Stimulated activated naive CD8-positive, alpha-beta T cell treated with anti-CD3 and anti-CD28 coated beads, Interleukin-15, amount 100 ng/mL, for 72 hours (primary cell): ENCODE measurements at regions not wholly inside any gene's neighbourhood (a gene's known extent, or its start where the extent isn't known, plus 50 kb on each side); places are given as distances from the start of the nearest gene placed in this dataset.

ENCODE experiments used
- ATAC-seq: fragments of 150-1000 bp; cut with Tn5 transposase; 2 replicates; pipeline ENCODE4 v1.10.0; 2021; ENCODE audit warnings: mild to moderate bottlenecking, moderate library complexity
- DNase-seq, 2 donors: peaks; one replicate each; pipeline ENCODE4 v3.0.0; 2021 to 2022
- H3K27ac Mint-ChIP-seq, 2 donors: one replicate each; pipeline ENCODE4 v1.8.0; 2022; ENCODE audit warnings: mild to moderate bottlenecking in 2 of 2, mixed read lengths in 2 of 2, moderate library complexity in 2 of 2
- H3K27me3 Mint-ChIP-seq: one replicate; pipeline ENCODE4 v1.8.0; 2022; ENCODE audit warnings: mixed read lengths
- H3K4me1 Mint-ChIP-seq: one replicate; pipeline ENCODE4 v1.8.0; 2022; ENCODE audit warnings: mild to moderate bottlenecking, mixed read lengths
- H3K4me3 Mint-ChIP-seq, 2 donors: one replicate each; pipeline ENCODE4 v1.8.0; 2022; ENCODE audit warnings: mild to moderate bottlenecking in 2 of 2, mixed read lengths in 2 of 2, moderate library complexity in 1 of 2
- H3K9me3 Mint-ChIP-seq, 2 donors: one replicate each; pipeline ENCODE4 v1.8.0; 2022; ENCODE audit warnings: mixed read lengths in 2 of 2

GRCh38 chr6:23964865-23965264 lies 161.2 kb upstream of the NRSN1 start:
- Mint-ChIP-seq H3K27me3 (no peaks in the 10 kb centered on the region), H3K4me3 (no peak overlapping the region), H3K9me3 (no peaks in the 10 kb centered on the region), H3K4me1 (no peaks in the 10 kb centered on the region), H3K27ac (no peak overlapping the region)
- DNase-seq (no peak), ATAC-seq (no peak)

GRCh38 chr6:23969344-23969743 lies 156.7 kb upstream of the NRSN1 start:
- no peak for ATAC-seq
- H3K27ac Mint-ChIP-seq, result no peak overlapping the region

GRCh38 chr6:23977706-23978105 lies 148.3 kb upstream of the NRSN1 start:
- Mint-ChIP-seq H3K27ac (no peak overlapping the region), H3K9me3 (no peaks in the 10 kb centered on the region), H3K27me3 (no peaks in the 10 kb centered on the region), H3K4me1 (no peaks in the 10 kb centered on the region), H3K4me3 (no peak overlapping the region)
- ATAC-seq (no peak), DNase-seq (no peak)

More at GRCh38 chr6:23969344-23969743, 156.7 kb upstream of the NRSN1 start:
- DNase-seq, result no peak
- H3K9me3 Mint-ChIP-seq, result no peaks in the 10 kb centered on the region
- no peaks in the 10 kb centered on the region for H3K27me3 Mint-ChIP-seq
- H3K4me1 Mint-ChIP-seq, result no peaks in the 10 kb centered on the region
- H3K4me3 Mint-ChIP-seq, result no peak overlapping the region

- H3K4me3 Mint-ChIP-seq, result no peak overlapping the region
- H3K27me3 Mint-ChIP-seq, result no peaks in the 10 kb centered on the region
- H3K9me3 Mint-ChIP-seq, result no peaks in the 10 kb centered on the region
- DNase-seq (no peak), ATAC-seq (no peak)
- H3K27ac Mint-ChIP-seq, result no peak overlapping the region
- no peaks in the 10 kb centered on the region for H3K4me1 Mint-ChIP-seq
Observed at GRCh38 chr6:23980965-23981364, 145.1 kb upstream of the NRSN1 start.

GRCh38 chr6:23981923-23982322 lies 144.1 kb upstream of the NRSN1 start:
- Mint-ChIP-seq H3K9me3 (no peaks in the 10 kb centered on the region), H3K27me3 (no peaks in the 10 kb centered on the region), H3K27ac (no peak overlapping the region), H3K4me1 (no peaks in the 10 kb centered on the region), H3K4me3 (no peak overlapping the region)
- DNase-seq (no peak), ATAC-seq (no peak)

GRCh38 chr6:23983735-23984134 lies 142.3 kb upstream of the NRSN1 start:
- Mint-ChIP-seq H3K4me1 (no peaks in the 10 kb centered on the region), H3K9me3 (no peaks in the 10 kb centered on the region), H3K27me3 (no peaks in the 10 kb centered on the region), H3K27ac (no peak overlapping the region), H3K4me3 (no peak overlapping the region)
- DNase-seq (no peak), ATAC-seq (no peak)

- H3K27ac Mint-ChIP-seq, result no peak overlapping the region
- no peaks in the 10 kb centered on the region for H3K9me3 Mint-ChIP-seq
- ATAC-seq, result no peak
- DNase-seq, result no peak
- H3K4me3 Mint-ChIP-seq, result no peak overlapping the region
- no peaks in the 10 kb centered on the region for H3K27me3 Mint-ChIP-seq
- H3K4me1 Mint-ChIP-seq, result no peaks in the 10 kb centered on the region
Observed at GRCh38 chr6:23985015-23985414, 141.0 kb upstream of the NRSN1 start.

GRCh38 chr6:23989885-23990533 lies 136.0 kb upstream of the NRSN1 start:
- no peaks in the 10 kb centered on the region for H3K9me3 Mint-ChIP-seq
- no peak for ATAC-seq
- H3K4me1 Mint-ChIP-seq, result no peaks in the 10 kb centered on the region
- H3K27me3 Mint-ChIP-seq, result no peaks in the 10 kb centered on the region
- no peak overlapping the region for H3K4me3 Mint-ChIP-seq
- no peak for DNase-seq
- H3K27ac Mint-ChIP-seq, result no peak overlapping the region

GRCh38 chr6:23994013-23994412 lies 132.0 kb upstream of the NRSN1 start:
- H3K9me3 Mint-ChIP-seq, result no peaks in the 10 kb centered on the region
- ATAC-seq, result no peak
- DNase-seq, result no peak
- H3K4me1 Mint-ChIP-seq, result no peaks in the 10 kb centered on the region
- no peaks in the 10 kb centered on the region for H3K27me3 Mint-ChIP-seq
- H3K27ac Mint-ChIP-seq, result no peak overlapping the region
- H3K4me3 Mint-ChIP-seq, result no peak overlapping the region

GRCh38 chr6:24004062-24004461 lies 122.0 kb upstream of the NRSN1 start:
- Mint-ChIP-seq H3K9me3 (no peaks in the 10 kb centered on the region), H3K4me1 (no peaks in the 10 kb centered on the region), H3K27ac (no peak overlapping the region), H3K27me3 (no peaks in the 10 kb centered on the region), H3K4me3 (no peak overlapping the region)
- ATAC-seq, result no peak
- no peak for DNase-seq

- Mint-ChIP-seq H3K4me3 (no peak overlapping the region), H3K4me1 (no peaks in the 10 kb centered on the region), H3K27me3 (no peaks in the 10 kb centered on the region), H3K27ac (no peak overlapping the region), H3K9me3 (no peaks in the 10 kb centered on the region)
- ATAC-seq (no peak), DNase-seq (no peak)
Observed at GRCh38 chr6:24004659-24005058, 121.4 kb upstream of the NRSN1 start.

- Mint-ChIP-seq H3K9me3 (no peaks in the 10 kb centered on the region), H3K27me3 (no peaks in the 10 kb centered on the region), H3K4me3 (no peak overlapping the region), H3K27ac (no peak overlapping the region), H3K4me1 (no peaks in the 10 kb centered on the region)
- no peak for ATAC-seq
- DNase-seq, result no peak
Observed at GRCh38 chr6:24006254-24006653, 119.8 kb upstream of the NRSN1 start.

GRCh38 chr6:24009319-24009718 lies 116.7 kb upstream of the NRSN1 start:
- no peak for DNase-seq
- Mint-ChIP-seq H3K27me3 (no peaks in the 10 kb centered on the region), H3K27ac (no peak overlapping the region), H3K4me1 (no peaks in the 10 kb centered on the region), H3K4me3 (no peak overlapping the region), H3K9me3 (peaks cover 0 to 5% of the 10 kb centered on the region in 2 donors)
- ATAC-seq, result no peak

GRCh38 chr6:24010133-24010532 lies 115.9 kb upstream of the NRSN1 start:
- no peak for DNase-seq
- ATAC-seq, result no peak

GRCh38 chr6:24016286-24016685 lies 109.7 kb upstream of the NRSN1 start:
- Mint-ChIP-seq H3K27ac (no peak overlapping the region), H3K9me3 (peaks cover 5 to 8% of the 10 kb centered on the region in 2 donors), H3K4me3 (no peak overlapping the region), H3K27me3 (no peaks in the 10 kb centered on the region), H3K4me1 (no peaks in the 10 kb centered on the region)
- DNase-seq (no peak), ATAC-seq (no peak)

More at GRCh38 chr6:24010133-24010532, 115.9 kb upstream of the NRSN1 start:
- Mint-ChIP-seq H3K9me3 (peaks cover 0 to 5% of the 10 kb centered on the region in 2 donors), H3K27me3 (no peaks in the 10 kb centered on the region), H3K27ac (no peak overlapping the region), H3K4me1 (no peaks in the 10 kb centered on the region), H3K4me3 (no peak overlapping the region)

GRCh38 chr6:24016857-24017256 lies 109.2 kb upstream of the NRSN1 start:
- no peak overlapping the region for H3K4me3 Mint-ChIP-seq
- H3K27ac Mint-ChIP-seq, result no peak overlapping the region
- H3K9me3 Mint-ChIP-seq, result peaks cover 5 to 8% of the 10 kb centered on the region in 2 donors
- DNase-seq (no peak), ATAC-seq (no peak)
- no peaks in the 10 kb centered on the region for H3K27me3 Mint-ChIP-seq
- no peaks in the 10 kb centered on the region for H3K4me1 Mint-ChIP-seq

GRCh38 chr6:24019393-24019792 lies 106.6 kb upstream of the NRSN1 start:
- H3K27me3 Mint-ChIP-seq, result no peaks in the 10 kb centered on the region
- DNase-seq, result no peak
- no peak overlapping the region for H3K4me3 Mint-ChIP-seq
- no peak for ATAC-seq
- peaks cover 0 to 8% of the 10 kb centered on the region in 2 donors for H3K9me3 Mint-ChIP-seq
- H3K27ac Mint-ChIP-seq, result no peak overlapping the region
- H3K4me1 Mint-ChIP-seq, result no peaks in the 10 kb centered on the region
